ENCODE measurements at regions not wholly inside any gene's neighbourhood (a gene's known extent, or its start where the extent isn't known, plus 50 kb on each side); places are given as distances from the start of the nearest gene placed in this dataset.

DNA sequence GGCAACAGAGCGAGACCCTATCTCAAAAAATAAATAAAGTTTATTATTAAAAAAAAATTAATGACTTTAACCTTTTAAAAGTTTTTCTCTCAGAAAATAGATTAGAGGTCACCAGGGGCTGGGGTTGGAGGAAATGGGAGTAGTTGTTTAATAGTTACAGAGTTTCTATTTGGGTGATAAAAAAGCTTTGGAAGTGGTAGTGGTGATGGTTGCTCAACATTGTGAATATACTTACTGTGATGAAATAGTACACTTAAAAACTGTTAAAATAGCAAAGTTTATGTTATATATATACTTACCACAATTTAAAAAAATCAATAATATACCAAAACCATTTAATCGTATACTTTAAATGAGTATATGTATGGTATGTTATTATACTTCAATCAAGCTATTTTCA lies 59.6 kb downstream of the ARL6IP4 start:
- TF ChIP-seq, protein P1, sequence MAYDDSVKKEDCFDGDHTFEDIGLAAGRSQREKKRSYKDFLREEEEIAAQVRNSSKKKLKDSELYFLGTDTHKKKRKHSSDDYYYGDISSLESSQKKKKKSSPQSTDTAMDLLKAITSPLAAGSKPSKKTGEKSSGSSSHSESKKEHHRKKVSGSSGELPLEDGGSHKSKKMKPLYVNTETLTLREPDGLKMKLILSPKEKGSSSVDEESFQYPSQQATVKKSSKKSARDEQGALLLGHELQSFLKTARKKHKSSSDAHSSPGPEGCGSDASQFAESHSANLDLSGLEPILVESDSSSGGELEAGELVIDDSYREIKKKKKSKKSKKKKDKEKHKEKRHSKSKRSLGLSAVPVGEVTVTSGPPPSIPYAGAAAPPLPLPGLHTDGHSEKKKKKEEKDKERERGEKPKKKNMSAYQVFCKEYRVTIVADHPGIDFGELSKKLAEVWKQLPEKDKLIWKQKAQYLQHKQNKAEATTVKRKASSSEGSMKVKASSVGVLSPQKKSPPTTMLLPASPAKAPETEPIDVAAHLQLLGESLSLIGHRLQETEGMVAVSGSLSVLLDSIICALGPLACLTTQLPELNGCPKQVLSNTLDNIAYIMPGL (CRISPR knock-in tag; IDR thresholded peaks at IDR 0.05; ENCODE audit: borderline replicate concordance): no peak
- no peak for TF ChIP-seq FOSL2 (IDR thresholded peaks at IDR 0.05)
- TF ChIP-seq FOSL2 (CRISPR knock-in tag; IDR thresholded peaks at IDR 0.05): no peak
- no peak for TF ChIP-seq NPAS2 (CRISPR knock-in tag; IDR thresholded peaks at IDR 0.05; ENCODE audit: borderline replicate concordance)
- no peak for TF ChIP-seq POLR2AphosphoS2 (conservative IDR thresholded peaks at IDR 0.05; ENCODE audit: low read length)
- no peak for TF ChIP-seq SREBF2 (IDR thresholded peaks at IDR 0.05)
- TF ChIP-seq, protein P2, sequence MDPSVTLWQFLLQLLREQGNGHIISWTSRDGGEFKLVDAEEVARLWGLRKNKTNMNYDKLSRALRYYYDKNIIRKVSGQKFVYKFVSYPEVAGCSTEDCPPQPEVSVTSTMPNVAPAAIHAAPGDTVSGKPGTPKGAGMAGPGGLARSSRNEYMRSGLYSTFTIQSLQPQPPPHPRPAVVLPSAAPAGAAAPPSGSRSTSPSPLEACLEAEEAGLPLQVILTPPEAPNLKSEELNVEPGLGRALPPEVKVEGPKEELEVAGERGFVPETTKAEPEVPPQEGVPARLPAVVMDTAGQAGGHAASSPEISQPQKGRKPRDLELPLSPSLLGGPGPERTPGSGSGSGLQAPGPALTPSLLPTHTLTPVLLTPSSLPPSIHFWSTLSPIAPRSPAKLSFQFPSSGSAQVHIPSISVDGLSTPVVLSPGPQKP (IDR thresholded peaks at IDR 0.05; ENCODE audit: low read depth, low read length): no peak
- no peak for TF ChIP-seq KDM1A (IDR thresholded peaks at IDR 0.05; ENCODE audit: low read depth)
- no peak for TF ChIP-seq BHLHE40 (IDR thresholded peaks at IDR 0.05; ENCODE audit: low read depth, low read length)

DNA sequence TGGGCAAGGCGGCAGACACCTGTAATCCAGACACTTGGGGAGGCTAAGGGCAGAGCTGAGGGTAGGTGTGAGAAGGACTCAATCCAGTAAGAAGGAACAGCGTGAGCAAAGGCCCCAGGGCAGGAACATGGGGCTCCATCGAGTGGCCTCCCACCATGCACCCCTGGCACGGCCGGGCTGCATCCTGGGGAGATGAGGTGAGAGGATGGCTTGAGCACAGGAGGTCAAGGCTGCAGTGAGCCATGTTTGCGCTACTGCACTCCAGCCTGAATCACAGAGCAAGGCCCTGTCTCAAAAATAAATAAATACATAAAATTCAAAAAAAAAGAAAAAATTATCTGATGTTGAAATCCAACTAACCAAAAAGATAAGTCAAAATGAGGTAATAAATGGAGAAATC lies 58.5 kb downstream of the ARL6IP4 start:
- no peak overlapping the region for H3K27ac ChIP-seq
- no peak overlapping the region for H3K4me2 ChIP-seq
- no peak for ATAC-seq
- 91% methylated on average over 6 of the region's 6 CpGs for WGBS (ENCODE audit: missing lambda C conversion rate)
- H3K4me1 ChIP-seq: peaks cover 23% of the 10 kb centered on the region
- H3K9me3 ChIP-seq: no peaks in the 10 kb centered on the region
- no peak for TF ChIP-seq RARB (CRISPR knock-in tag; IDR thresholded peaks at IDR 0.05)
- no peak for TF ChIP-seq ZFP36 (IDR thresholded peaks at IDR 0.05; ENCODE audit: borderline replicate concordance, partially characterized antibody)
- no peak for TF ChIP-seq SREBF2 (IDR thresholded peaks at IDR 0.05)
- TF ChIP-seq, protein P1 (CRISPR knock-in tag; IDR thresholded peaks at IDR 0.05; ENCODE audit: borderline replicate concordance): no peak
- TF ChIP-seq FOXS1 (CRISPR knock-in tag; IDR thresholded peaks at IDR 0.05): no peak
- TF ChIP-seq HDAC2 (IDR thresholded peaks at IDR 0.05): no peak
- POLR2A ChIA-PET: no interaction called here
- FAIRE-seq: no peak
- DNase-seq (ENCODE audit: low read depth in 1 of 2, low spot score in 1 of 2): no peak
- H3K4me3 ChIP-seq: no peak overlapping the region
- CTCF ChIA-PET: interaction anchor here (1.0 to 1.5 kb wide), 2 partner anchors 13 to 160 kb away, joined by 3 to 4 read pairs; no protein-coding TSS in a partner anchor

More for the DNA sequence above, 59.6 kb downstream of the ARL6IP4 start:
- no peak for FAIRE-seq
- no peak overlapping the region for H3K4me2 ChIP-seq
- no peak overlapping the region for H3K27ac ChIP-seq
- no peak for ATAC-seq
- H3K4me1 ChIP-seq: peaks cover 19% of the 10 kb centered on the region
- no peaks in the 10 kb centered on the region for H3K9me3 ChIP-seq
- no peak for DNase-seq (ENCODE audit: low read depth in 1 of 2, low spot score in 1 of 2)
- no peak overlapping the region for H3K4me3 ChIP-seq
- WGBS (ENCODE audit: missing lambda C conversion rate): 89% methylated on average over 2 of the region's 2 CpGs
- POLR2A ChIA-PET: interaction anchor here (0.8 kb wide), 1 partner anchor 192 kb away, joined by 3 read pairs; no protein-coding TSS in a partner anchor
- CTCF ChIA-PET: interaction anchor here (1.5 to 6.6 kb wide), 4 partner anchors 14 to 197 kb away, joined by 4 to 104 read pairs (median 60); partner anchors contain the start of gene PITPNM2

DNA sequence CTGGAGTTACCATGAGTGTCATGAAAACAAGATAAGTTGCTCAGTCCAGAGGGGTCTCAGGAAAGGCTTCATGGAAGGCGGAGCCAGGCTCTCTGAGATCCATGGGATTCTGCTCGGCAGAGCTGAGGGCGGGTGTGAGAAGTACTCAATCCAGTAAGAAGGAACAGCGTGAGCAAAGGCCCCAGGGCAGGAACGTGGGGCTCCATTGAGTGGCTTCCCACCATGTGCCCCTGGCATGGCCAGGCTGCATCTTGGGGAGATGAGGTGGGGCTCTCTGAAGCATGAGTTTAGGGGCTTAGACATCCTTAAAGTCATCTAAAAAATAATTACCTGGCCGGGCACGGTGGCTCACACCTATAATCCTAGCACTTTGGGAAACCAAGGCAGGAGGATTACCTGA lies 58.0 kb downstream of the ARL6IP4 start:
- POLR2A ChIA-PET: no interaction called here
- CTCF ChIA-PET: interaction anchor here (1.0 kb wide), 1 partner anchor 161 kb away, joined by 3 read pairs; no protein-coding TSS in a partner anchor
- Histone ChIP-seq H3K4me2 (no peak overlapping the region), H3K4me1 (peaks cover 18% of the 10 kb centered on the region), H3K9me3 (no peaks in the 10 kb centered on the region), H3K4me3 (no peak overlapping the region), H3K27ac (no peak overlapping the region)
- TF ChIP-seq HEYL (CRISPR knock-in tag; IDR thresholded peaks at IDR 0.05) (no peak), FOSB (CRISPR knock-in tag; IDR thresholded peaks at IDR 0.05) (no peak), HDAC2 (IDR thresholded peaks at IDR 0.05) (no peak), CHD2 (IDR thresholded peaks at IDR 0.05; ENCODE audit: low read length, partially characterized antibody) (no peak), RCOR1 (IDR thresholded peaks at IDR 0.05; ENCODE audit: low read depth, low read length) (no peak), SMC3 (IDR thresholded peaks at IDR 0.05) (no peak), MYC (IDR thresholded peaks at IDR 0.05; ENCODE audit: borderline replicate concordance, low read length) (no peak), TFCP2L1 (CRISPR knock-in tag; IDR thresholded peaks at IDR 0.05) (no peak)
- TF ChIP-seq, protein P3, sequence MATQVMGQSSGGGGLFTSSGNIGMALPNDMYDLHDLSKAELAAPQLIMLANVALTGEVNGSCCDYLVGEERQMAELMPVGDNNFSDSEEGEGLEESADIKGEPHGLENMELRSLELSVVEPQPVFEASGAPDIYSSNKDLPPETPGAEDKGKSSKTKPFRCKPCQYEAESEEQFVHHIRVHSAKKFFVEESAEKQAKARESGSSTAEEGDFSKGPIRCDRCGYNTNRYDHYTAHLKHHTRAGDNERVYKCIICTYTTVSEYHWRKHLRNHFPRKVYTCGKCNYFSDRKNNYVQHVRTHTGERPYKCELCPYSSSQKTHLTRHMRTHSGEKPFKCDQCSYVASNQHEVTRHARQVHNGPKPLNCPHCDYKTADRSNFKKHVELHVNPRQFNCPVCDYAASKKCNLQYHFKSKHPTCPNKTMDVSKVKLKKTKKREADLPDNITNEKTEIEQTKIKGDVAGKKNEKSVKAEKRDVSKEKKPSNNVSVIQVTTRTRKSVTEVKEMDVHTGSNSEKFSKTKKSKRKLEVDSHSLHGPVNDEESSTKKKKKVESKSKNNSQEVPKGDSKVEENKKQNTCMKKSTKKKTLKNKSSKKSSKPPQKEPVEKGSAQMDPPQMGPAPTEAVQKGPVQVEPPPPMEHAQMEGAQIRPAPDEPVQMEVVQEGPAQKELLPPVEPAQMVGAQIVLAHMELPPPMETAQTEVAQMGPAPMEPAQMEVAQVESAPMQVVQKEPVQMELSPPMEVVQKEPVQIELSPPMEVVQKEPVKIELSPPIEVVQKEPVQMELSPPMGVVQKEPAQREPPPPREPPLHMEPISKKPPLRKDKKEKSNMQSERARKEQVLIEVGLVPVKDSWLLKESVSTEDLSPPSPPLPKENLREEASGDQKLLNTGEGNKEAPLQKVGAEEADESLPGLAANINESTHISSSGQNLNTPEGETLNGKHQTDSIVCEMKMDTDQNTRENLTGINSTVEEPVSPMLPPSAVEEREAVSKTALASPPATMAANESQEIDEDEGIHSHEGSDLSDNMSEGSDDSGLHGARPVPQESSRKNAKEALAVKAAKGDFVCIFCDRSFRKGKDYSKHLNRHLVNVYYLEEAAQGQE (IDR thresholded peaks at IDR 0.05): no peak
- TF ChIP-seq, protein P4, sequence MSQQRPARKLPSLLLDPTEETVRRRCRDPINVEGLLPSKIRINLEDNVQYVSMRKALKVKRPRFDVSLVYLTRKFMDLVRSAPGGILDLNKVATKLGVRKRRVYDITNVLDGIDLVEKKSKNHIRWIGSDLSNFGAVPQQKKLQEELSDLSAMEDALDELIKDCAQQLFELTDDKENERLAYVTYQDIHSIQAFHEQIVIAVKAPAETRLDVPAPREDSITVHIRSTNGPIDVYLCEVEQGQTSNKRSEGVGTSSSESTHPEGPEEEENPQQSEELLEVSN (IDR thresholded peaks at IDR 0.05; ENCODE audit: borderline replicate concordance, low read depth): no peak
- TF ChIP-seq, protein P5, sequence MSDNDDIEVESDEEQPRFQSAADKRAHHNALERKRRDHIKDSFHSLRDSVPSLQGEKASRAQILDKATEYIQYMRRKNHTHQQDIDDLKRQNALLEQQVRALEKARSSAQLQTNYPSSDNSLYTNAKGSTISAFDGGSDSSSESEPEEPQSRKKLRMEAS (IDR thresholded peaks at IDR 0.05): no peak
- no peak for ATAC-seq
- FAIRE-seq: no peak
- 90% methylated on average over 7 of the region's 7 CpGs for WGBS (ENCODE audit: missing lambda C conversion rate)
- DNase-seq (ENCODE audit: low read depth in 1 of 2, low spot score in 1 of 2): no peak

All from A549 (cell line).